CD14-positive monocyte (primary cell): ENCODE measurements at regions not wholly inside any gene's neighbourhood (a gene's known extent, or its start where the extent isn't known, plus 50 kb on each side); places are given as distances from the start of the nearest gene placed in this dataset.

ENCODE experiments used
- DNase-seq, 3 donors: peaks; one replicate each; pipeline ENCODE4 v3.0.0-alpha.2; 2011 to 2022
- H2AFZ ChIP-seq: 2 replicates; pipeline ENCODE4 v1.6.0; 2012; ENCODE audit warnings: mild to moderate bottlenecking, low read depth, low read length, inconsistent platforms; ENCODE audit not compliant: insufficient read depth, poor library complexity, severe bottlenecking
- H3K27ac ChIP-seq, 2 donors: 1 replicate in 1 of 2; 2 replicates in 1 of 2; pipeline ENCODE4 v1.5.1; 2012 to 2013; ENCODE audit warnings: low read length in 2 of 2, control low read depth in 1 of 2, inconsistent platforms in 1 of 2, low read depth in 1 of 2, mild to moderate bottlenecking in 1 of 2
- H3K27me3 ChIP-seq, 2 donors: one replicate each; pipeline versions ENCODE4 v1.6.0 to v1.6.1; 2011 to 2013; ENCODE audit warnings: low read length in 2 of 2; ENCODE audit not compliant: control insufficient read depth in 2 of 2, insufficient read depth in 2 of 2
- H3K36me3 ChIP-seq, 2 donors: replicated peaks in 1 of 2; 1 replicate in 1 of 2; 2 replicates in 1 of 2; pipeline versions ENCODE4 v1.5.1 to v1.6.1; 2012 to 2013; ENCODE audit warnings: low read length in 2 of 2, control low read depth in 1 of 2, inconsistent platforms in 1 of 2, mild to moderate bottlenecking in 1 of 2; ENCODE audit not compliant: insufficient read depth in 2 of 2, control insufficient read depth in 1 of 2
- H3K4me1 ChIP-seq, 2 donors: 1 replicate in 1 of 2; 2 replicates in 1 of 2; pipeline versions ENCODE4 v1.5.1 to v1.6.1; 2012 to 2013; ENCODE audit warnings: low read length in 2 of 2, control low read depth in 1 of 2, inconsistent platforms in 1 of 2, mild to moderate bottlenecking in 1 of 2, moderate library complexity in 1 of 2; ENCODE audit not compliant: insufficient read depth in 2 of 2, control insufficient read depth in 1 of 2
- H3K4me2 ChIP-seq: replicated peaks from 2 replicates; pipeline ENCODE3; 2012; ENCODE audit warnings: low read length, moderate library complexity, mild to moderate bottlenecking; ENCODE audit not compliant: poor library complexity, severe bottlenecking; ENCODE audit errors: extremely low read depth
- H3K4me3 ChIP-seq, 3 experiments: fragments of 200-600 bp in 1 of 3; sonication (generic) in 1 of 3; replicated peaks in 1 of 3; 1 replicate in 2 of 3; 2 replicates in 1 of 3; pipeline ENCODE4 v1.5.1; 2011 to 2013; ENCODE audit warnings: low read length in 3 of 3, mild to moderate bottlenecking in 3 of 3, control low read depth in 2 of 3, low read depth in 2 of 3, inconsistent platforms in 1 of 3, moderate library complexity in 1 of 3
- H3K79me2 ChIP-seq: 2 replicates; pipeline ENCODE4 v1.6.0; 2012; ENCODE audit warnings: mild to moderate bottlenecking, control low read depth, inconsistent platforms, low read length, moderate library complexity; ENCODE audit not compliant: insufficient read depth
- H3K9ac ChIP-seq: 2 replicates; pipeline ENCODE4 v1.6.0; 2017; ENCODE audit warnings: low read length, mild to moderate bottlenecking; ENCODE audit not compliant: insufficient read depth, poor library complexity, severe bottlenecking
- H3K9me3 ChIP-seq, 2 donors: replicated peaks in 1 of 2; 1 replicate in 1 of 2; 2 replicates in 1 of 2; pipeline versions ENCODE4 v1.5.1 to v1.6.1; 2012 to 2013; ENCODE audit warnings: low read length in 2 of 2, control low read depth in 1 of 2; ENCODE audit not compliant: control insufficient read depth in 1 of 2, insufficient read depth in 1 of 2
- H4K20me1 ChIP-seq: 2 replicates; pipeline ENCODE4 v1.6.0; 2012; ENCODE audit warnings: mild to moderate bottlenecking, low read length, control low read depth, moderate library complexity; ENCODE audit not compliant: insufficient read depth
- H3K27ac Mint-ChIP-seq, 7 donors: one replicate each; pipeline ENCODE4 v1.8.0; 2020; ENCODE audit warnings: mild to moderate bottlenecking in 7 of 7, mixed read lengths in 7 of 7, moderate library complexity in 6 of 7, inconsistent platforms in 2 of 7
- H3K27me3 Mint-ChIP-seq, 3 donors: one replicate each; pipeline ENCODE4 v1.8.0; 2021 to 2022; ENCODE audit warnings: low read depth in 3 of 3, mild to moderate bottlenecking in 3 of 3, mixed read lengths in 3 of 3, moderate library complexity in 3 of 3, inconsistent platforms in 1 of 3
- H3K36me3 Mint-ChIP-seq, 2 donors: one replicate each; pipeline ENCODE4 v1.8.0; 2020; ENCODE audit warnings: mixed read lengths in 2 of 2, inconsistent platforms in 1 of 2, mild to moderate bottlenecking in 1 of 2
- H3K4me1 Mint-ChIP-seq: one replicate; pipeline ENCODE4 v1.8.0; 2020; ENCODE audit warnings: mild to moderate bottlenecking, mixed read lengths
- H3K4me3 Mint-ChIP-seq, 2 donors: one replicate each; pipeline ENCODE4 v1.8.0; 2020; ENCODE audit warnings: mild to moderate bottlenecking in 2 of 2, mixed read lengths in 2 of 2, moderate library complexity in 1 of 2
- H3K9me3 Mint-ChIP-seq, 7 donors: one replicate each; pipeline ENCODE4 v1.8.0; 2020 to 2022; ENCODE audit warnings: mixed read lengths in 7 of 7, mild to moderate bottlenecking in 6 of 7, moderate library complexity in 6 of 7, inconsistent platforms in 2 of 7
- CTCF ChIP-seq: fragments of 200-600 bp; IDR thresholded peaks from one replicate; pipeline ENCODE4 v1.8.0; 2022; ENCODE audit warnings: antibody characterized with exemption, mild to moderate bottlenecking
- WGBS: methylation state at CpG from one replicate; pipeline ENCODE4 v1.1.5; 2013; ENCODE audit warnings: missing lambda C conversion rate; ENCODE audit not compliant: insufficient coverage; 5-methylcytosine and 5-hydroxymethylcytosine counted together
- intact Hi-C, 2 donors: fragments of 100-400 bp; cut with micrococcal nuclease; formaldehyde crosslinking; loops; one replicate each; pipeline versions ENCODE4 v1.15.0 to v1.15.1; 2023

DNA sequence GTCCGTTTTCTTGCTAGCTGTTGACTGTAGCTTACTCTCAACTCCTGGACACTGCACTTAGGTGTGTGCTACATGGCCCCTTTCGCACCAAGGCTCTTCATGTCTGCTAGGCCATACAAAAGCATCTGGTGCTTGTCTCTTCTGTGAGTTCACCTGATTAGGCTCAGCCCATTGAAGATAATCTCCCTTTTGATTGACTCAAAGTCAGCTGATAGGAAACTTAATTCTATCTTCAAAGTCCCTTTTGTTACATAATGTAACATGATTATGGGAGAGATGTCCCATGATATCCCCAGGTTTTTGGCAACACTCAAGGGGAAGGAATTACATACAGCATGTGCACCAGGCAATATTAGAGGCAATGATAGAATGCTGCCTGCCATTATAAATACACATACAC, 263.0 kb upstream of the JAG1 start:
- Histone ChIP-seq H3K9me3 (no peaks in the 10 kb centered on the region), H3K4me3 (no peak overlapping the region), H3K36me3 (no peaks in the 10 kb centered on the region), H3K27me3 (no peaks in the 10 kb centered on the region), H4K20me1 (no peaks in the 10 kb centered on the region), H2AFZ (no peak overlapping the region), H3K4me2 (no peak overlapping the region), H3K4me1 (no peaks in the 10 kb centered on the region), H3K9ac (no peak overlapping the region), H3K79me2 (no peaks in the 10 kb centered on the region), H3K27ac (no peak overlapping the region)
- Mint-ChIP-seq H3K27me3 (no peaks in the 10 kb centered on the region), H3K36me3 (no peaks in the 10 kb centered on the region), H3K27ac (peak overlapping the region in 1 of 7 donors; percentile 31), H3K4me3 (no peak overlapping the region), H3K9me3 (peaks cover 0 to 4% (median 3%) of the 10 kb centered on the region in 7 donors), H3K4me1 (no peaks in the 10 kb centered on the region)
- intact Hi-C loops = no loop called here
- WGBS = 100% methylated on average over 2 of the region's 2 CpGs
- no peak for TF ChIP-seq CTCF
- no peak for DNase-seq

DNA sequence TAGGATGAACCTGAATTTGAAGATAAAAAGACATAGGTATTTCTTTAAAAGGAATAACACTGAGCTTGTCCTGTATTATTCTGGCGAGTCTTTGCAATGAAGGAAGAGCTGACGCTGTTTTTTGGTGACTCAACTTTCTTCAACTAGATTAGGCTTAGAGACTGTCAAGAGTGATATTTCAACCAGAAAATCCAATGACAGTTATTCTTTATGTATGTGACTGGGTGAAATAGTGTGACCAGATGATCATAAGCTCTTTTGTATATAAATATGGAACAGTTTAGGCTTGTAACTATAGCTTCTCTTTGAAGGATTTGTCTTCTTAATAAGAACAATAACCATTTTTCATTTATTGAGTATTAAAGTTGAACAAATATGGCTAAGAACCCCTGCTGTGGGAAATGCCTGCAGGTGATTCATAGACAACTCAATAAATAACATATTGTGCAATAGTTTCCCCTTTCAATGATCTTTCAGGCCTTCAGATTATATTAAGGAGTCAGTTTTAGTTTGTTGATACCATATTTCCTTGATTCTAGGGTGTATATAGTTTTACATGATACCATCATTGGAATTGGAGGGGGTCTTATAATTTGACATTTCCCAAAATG, 265.6 kb upstream of the JAG1 start:
- Histone ChIP-seq H3K9me3 (no peaks in the 10 kb centered on the region), H3K27me3 (no peaks in the 10 kb centered on the region), H3K79me2 (no peaks in the 10 kb centered on the region), H3K4me3 (no peak overlapping the region), H3K4me2 (no peak overlapping the region), H2AFZ (no peak overlapping the region), H3K9ac (no peak overlapping the region), H3K27ac (no peak overlapping the region), H3K36me3 (no peaks in the 10 kb centered on the region), H3K4me1 (no peaks in the 10 kb centered on the region), H4K20me1 (no peaks in the 10 kb centered on the region)
- no peaks in the 10 kb centered on the region for H3K36me3 Mint-ChIP-seq
- H3K4me1 Mint-ChIP-seq = no peaks in the 10 kb centered on the region
- H3K9me3 Mint-ChIP-seq = peaks cover 0 to 3% (median 0%) of the 10 kb centered on the region in 7 donors
- H3K4me3 Mint-ChIP-seq = no peak overlapping the region
- no peak for TF ChIP-seq CTCF
- intact Hi-C loops = no loop called here
- H3K27ac Mint-ChIP-seq = no peak overlapping the region
- no peak for DNase-seq
- WGBS = 100% methylated on average over 2 of the region's 2 CpGs
- no peaks in the 10 kb centered on the region for H3K27me3 Mint-ChIP-seq
